ENCODE measurements at regions not wholly inside any gene's neighbourhood (a gene's known extent, or its start where the extent isn't known, plus 50 kb on each side); places are given as distances from the start of the nearest gene placed in this dataset.

DNA sequence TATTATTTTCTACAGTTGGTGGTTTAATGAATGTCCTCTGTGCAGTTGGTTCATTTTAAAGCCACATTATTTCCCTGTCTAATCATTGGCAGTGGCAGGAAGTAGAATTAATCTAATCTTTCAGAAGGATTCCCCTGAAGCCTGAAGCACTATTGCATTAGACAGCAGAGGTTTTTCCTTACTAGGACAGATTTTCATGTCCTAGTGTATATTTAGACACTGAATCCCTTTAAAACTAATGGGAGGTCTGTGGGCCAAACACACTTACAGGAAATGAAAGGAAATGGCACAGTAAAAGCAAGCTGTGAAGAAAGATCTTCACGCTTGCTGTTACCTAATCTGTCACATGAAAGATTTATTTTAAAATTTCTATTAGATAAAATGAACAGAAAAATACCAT, 165.2 kb downstream of the SLC39A8 start:
- Histone ChIP-seq H3K9me3 (ENCODE audit: control insufficient read depth, low read length) (no peaks in the 10 kb centered on the region), H2AK5ac (ENCODE audit: low read length, severe bottlenecking) (no peak overlapping the region), H3K27ac (ENCODE audit: low read length, poor library complexity, severe bottlenecking) (no peak overlapping the region), H3K36me3 (ENCODE audit: control insufficient read depth in 1 of 2, insufficient read depth in 2 of 2, low read depth in 1 of 2, low read length in 2 of 2) (no peaks in the 10 kb centered on the region), H3K9ac (ENCODE audit: low read length) (no peak overlapping the region), H3K27me3 (ENCODE audit: control insufficient read depth in 1 of 2, insufficient read depth in 1 of 2, low read length in 2 of 2) (no peaks in the 10 kb centered on the region), H3K23ac (ENCODE audit: low read length in 2 of 2) (no peak overlapping the region), H2BK120ac (ENCODE audit: low read depth, low read length) (no peak overlapping the region), H3K4me2 (ENCODE audit: low read length, poor library complexity, severe bottlenecking) (no peak overlapping the region), H3K4me1 (ENCODE audit: control insufficient read depth, insufficient read depth, low read depth, low read length) (no peaks in the 10 kb centered on the region), H3K4ac (ENCODE audit: low read depth in 1 of 2, low read length in 2 of 2) (no peak overlapping the region), H3K4me3 (ENCODE audit: insufficient read depth in 1 of 2, low read depth in 1 of 2, low read length in 2 of 2) (no peak overlapping the region), H3K18ac (ENCODE audit: low read depth in 1 of 2, low read length in 2 of 2) (no peak overlapping the region), H2BK12ac (ENCODE audit: low read length in 2 of 2) (no peak overlapping the region), H2BK15ac (ENCODE audit: low read depth, poor library complexity, severe bottlenecking) (no peak overlapping the region), H2BK5ac (ENCODE audit: low read depth, low read length, poor library complexity, severe bottlenecking) (no peak overlapping the region), H4K8ac (ENCODE audit: low read length) (no peak overlapping the region), H4K91ac (ENCODE audit: low read length) (no peak overlapping the region), H3K14ac (ENCODE audit: low read length in 2 of 2) (no peak overlapping the region), H3K79me1 (replicated peaks; ENCODE audit: low read length, poor library complexity, severe bottlenecking) (no peaks in the 10 kb centered on the region), H2AFZ (ENCODE audit: low read depth, low read length) (no peak overlapping the region)
- WGBS = no CpG with 5 or more reads among the region's 1 CpG
- peak; percentile 66 for DNase-seq

DNA sequence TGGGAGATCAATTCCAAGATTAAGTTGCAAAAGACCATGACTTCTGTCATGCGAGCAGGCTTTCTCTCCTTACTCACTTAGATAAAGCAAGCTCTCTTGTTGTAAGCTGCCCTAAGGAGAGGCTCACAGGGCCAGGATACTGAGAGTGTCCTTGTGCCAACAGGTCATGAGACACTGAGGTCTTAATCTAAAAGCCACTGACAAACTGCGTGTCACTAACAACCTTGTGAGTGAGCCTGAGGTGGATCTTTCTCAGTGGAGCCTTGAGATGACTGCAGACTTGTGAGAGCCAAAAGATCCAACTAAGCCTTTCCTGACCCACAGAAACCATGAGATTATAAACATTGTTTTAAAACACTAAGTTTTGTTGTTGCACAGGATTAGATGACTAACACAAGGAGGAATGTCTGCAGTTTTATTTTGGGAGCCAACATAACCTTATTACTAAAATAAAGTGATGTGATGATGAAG, 170.5 kb downstream of the SLC39A8 start:
- H3K27ac ChIP-seq (ENCODE audit: low read length, poor library complexity, severe bottlenecking) = no peak overlapping the region
- no peak overlapping the region for H3K4me2 ChIP-seq (ENCODE audit: low read length, poor library complexity, severe bottlenecking)
- no peak overlapping the region for H3K14ac ChIP-seq (ENCODE audit: low read length in 2 of 2)
- no peak overlapping the region for H3K4me3 ChIP-seq (ENCODE audit: insufficient read depth in 1 of 2, low read depth in 1 of 2, low read length in 2 of 2)
- H3K4ac ChIP-seq (ENCODE audit: low read depth in 1 of 2, low read length in 2 of 2) = no peak overlapping the region
- H4K91ac ChIP-seq (ENCODE audit: low read length) = no peak overlapping the region
- no peaks in the 10 kb centered on the region for H3K79me1 ChIP-seq (replicated peaks; ENCODE audit: low read length, poor library complexity, severe bottlenecking)
- no peak overlapping the region for H3K18ac ChIP-seq (ENCODE audit: low read depth in 1 of 2, low read length in 2 of 2)
- H2BK12ac ChIP-seq (ENCODE audit: low read length in 2 of 2) = peak overlapping the region in 1 of 2 experiments; percentile 34
- DNase-seq = peak; percentile 86
- 59% methylated on average over 2 of the region's 2 CpGs for WGBS
- peak overlapping the region; percentile 67 for H3K9ac ChIP-seq (ENCODE audit: low read length)
- H3K9me3 ChIP-seq (ENCODE audit: control insufficient read depth, low read length) = no peaks in the 10 kb centered on the region
- H4K8ac ChIP-seq (ENCODE audit: low read length) = peak overlapping the region; percentile 45
- H3K23ac ChIP-seq (ENCODE audit: low read length in 2 of 2) = no peak overlapping the region
- no peak overlapping the region for H2BK120ac ChIP-seq (ENCODE audit: low read depth, low read length)
- no peaks in the 10 kb centered on the region for H3K27me3 ChIP-seq (ENCODE audit: control insufficient read depth in 1 of 2, insufficient read depth in 1 of 2, low read length in 2 of 2)
- no peak overlapping the region for H2BK5ac ChIP-seq (ENCODE audit: low read depth, low read length, poor library complexity, severe bottlenecking)
- no peak overlapping the region for H2AK5ac ChIP-seq (ENCODE audit: low read length, severe bottlenecking)
- no peak overlapping the region for H2BK15ac ChIP-seq (ENCODE audit: low read depth, poor library complexity, severe bottlenecking)
- H3K36me3 ChIP-seq (ENCODE audit: control insufficient read depth in 1 of 2, insufficient read depth in 2 of 2, low read depth in 1 of 2, low read length in 2 of 2) = no peaks in the 10 kb centered on the region
- no peak overlapping the region for H2AFZ ChIP-seq (ENCODE audit: low read depth, low read length)
- no peaks in the 10 kb centered on the region for H3K4me1 ChIP-seq (ENCODE audit: control insufficient read depth, insufficient read depth, low read depth, low read length)

DNA sequence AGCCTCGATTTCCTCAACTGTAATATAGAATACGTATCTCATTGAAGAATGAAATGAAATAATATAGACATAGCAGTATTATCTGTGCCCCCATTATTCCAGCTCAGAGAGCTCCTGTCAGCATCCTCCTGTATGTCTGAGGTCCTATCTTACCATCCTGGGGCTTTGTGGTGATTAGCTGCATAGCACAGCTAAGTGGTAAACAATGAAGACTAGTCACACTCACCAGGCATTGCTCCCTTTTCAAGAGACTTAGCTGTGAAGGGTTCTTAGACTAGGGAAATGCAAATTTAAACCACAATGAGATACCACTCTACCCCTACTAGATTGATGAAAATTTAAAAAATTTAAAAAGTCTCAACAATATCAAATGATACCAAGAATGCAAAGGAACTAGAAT, 172.9 kb downstream of the SLC39A8 start:
- H2BK15ac ChIP-seq (ENCODE audit: low read depth, poor library complexity, severe bottlenecking) = no peak overlapping the region
- H2AFZ ChIP-seq (ENCODE audit: low read depth, low read length) = no peak overlapping the region
- peak; percentile 41 for DNase-seq
- no peak overlapping the region for H3K14ac ChIP-seq (ENCODE audit: low read length in 2 of 2)
- no peaks in the 10 kb centered on the region for H3K36me3 ChIP-seq (ENCODE audit: control insufficient read depth in 1 of 2, insufficient read depth in 2 of 2, low read depth in 1 of 2, low read length in 2 of 2)
- no peak overlapping the region for H3K18ac ChIP-seq (ENCODE audit: low read depth in 1 of 2, low read length in 2 of 2)
- H3K4me3 ChIP-seq (ENCODE audit: insufficient read depth in 1 of 2, low read depth in 1 of 2, low read length in 2 of 2) = no peak overlapping the region
- no peak overlapping the region for H4K91ac ChIP-seq (ENCODE audit: low read length)
- no peak overlapping the region for H2AK5ac ChIP-seq (ENCODE audit: low read length, severe bottlenecking)
- H3K9ac ChIP-seq (ENCODE audit: low read length) = no peak overlapping the region
- no peak overlapping the region for H2BK120ac ChIP-seq (ENCODE audit: low read depth, low read length)
- no peak overlapping the region for H3K4ac ChIP-seq (ENCODE audit: low read depth in 1 of 2, low read length in 2 of 2)
- H3K4me1 ChIP-seq (ENCODE audit: control insufficient read depth, insufficient read depth, low read depth, low read length) = no peaks in the 10 kb centered on the region
- H2BK5ac ChIP-seq (ENCODE audit: low read depth, low read length, poor library complexity, severe bottlenecking) = no peak overlapping the region
- no peak overlapping the region for H3K23ac ChIP-seq (ENCODE audit: low read length in 2 of 2)
- no peak overlapping the region for H3K4me2 ChIP-seq (ENCODE audit: low read length, poor library complexity, severe bottlenecking)
- H3K9me3 ChIP-seq (ENCODE audit: control insufficient read depth, low read length) = no peaks in the 10 kb centered on the region
- H3K27me3 ChIP-seq (ENCODE audit: control insufficient read depth in 1 of 2, insufficient read depth in 1 of 2, low read length in 2 of 2) = no peaks in the 10 kb centered on the region
- H3K79me1 ChIP-seq (replicated peaks; ENCODE audit: low read length, poor library complexity, severe bottlenecking) = no peaks in the 10 kb centered on the region
- no peak overlapping the region for H3K27ac ChIP-seq (ENCODE audit: low read length, poor library complexity, severe bottlenecking)
- no peak overlapping the region for H4K8ac ChIP-seq (ENCODE audit: low read length)
- WGBS = no CpG with 5 or more reads among the region's 2 CpGs
- H2BK12ac ChIP-seq (ENCODE audit: low read length in 2 of 2) = no peak overlapping the region

DNA sequence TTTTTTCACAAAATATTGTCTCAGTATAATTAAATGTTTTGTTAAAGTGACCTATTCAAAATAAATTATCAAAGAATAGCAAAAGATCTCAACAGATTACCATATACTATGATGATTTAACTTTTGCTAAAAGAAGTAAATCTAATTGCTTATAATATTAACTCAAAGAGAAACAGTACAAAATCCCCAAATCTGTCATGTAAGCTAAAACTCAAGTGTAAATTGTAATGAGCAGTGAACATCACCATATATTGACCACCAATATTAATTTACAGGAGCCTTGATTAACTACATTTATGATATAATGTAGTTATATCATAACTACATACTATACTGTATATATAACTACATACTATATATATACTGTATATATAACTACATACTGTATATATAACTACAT, 174.4 kb downstream of the SLC39A8 start:
- Histone ChIP-seq H3K14ac (ENCODE audit: low read length in 2 of 2) (no peak overlapping the region), H3K36me3 (ENCODE audit: control insufficient read depth in 1 of 2, insufficient read depth in 2 of 2, low read depth in 1 of 2, low read length in 2 of 2) (no peaks in the 10 kb centered on the region), H3K4ac (ENCODE audit: low read depth in 1 of 2, low read length in 2 of 2) (no peak overlapping the region), H3K27me3 (ENCODE audit: control insufficient read depth in 1 of 2, insufficient read depth in 1 of 2, low read length in 2 of 2) (no peaks in the 10 kb centered on the region), H4K91ac (ENCODE audit: low read length) (no peak overlapping the region), H2AFZ (ENCODE audit: low read depth, low read length) (no peak overlapping the region), H3K9me3 (ENCODE audit: control insufficient read depth, low read length) (no peaks in the 10 kb centered on the region), H2BK15ac (ENCODE audit: low read depth, poor library complexity, severe bottlenecking) (no peak overlapping the region), H2BK5ac (ENCODE audit: low read depth, low read length, poor library complexity, severe bottlenecking) (no peak overlapping the region), H2AK5ac (ENCODE audit: low read length, severe bottlenecking) (no peak overlapping the region), H3K27ac (ENCODE audit: low read length, poor library complexity, severe bottlenecking) (no peak overlapping the region), H3K9ac (ENCODE audit: low read length) (no peak overlapping the region), H4K8ac (ENCODE audit: low read length) (no peak overlapping the region), H3K18ac (ENCODE audit: low read depth in 1 of 2, low read length in 2 of 2) (no peak overlapping the region), H2BK12ac (ENCODE audit: low read length in 2 of 2) (no peak overlapping the region), H3K4me2 (ENCODE audit: low read length, poor library complexity, severe bottlenecking) (no peak overlapping the region), H3K4me3 (ENCODE audit: insufficient read depth in 1 of 2, low read depth in 1 of 2, low read length in 2 of 2) (no peak overlapping the region), H3K23ac (ENCODE audit: low read length in 2 of 2) (no peak overlapping the region), H2BK120ac (ENCODE audit: low read depth, low read length) (no peak overlapping the region), H3K79me1 (replicated peaks; ENCODE audit: low read length, poor library complexity, severe bottlenecking) (no peaks in the 10 kb centered on the region), H3K4me1 (ENCODE audit: control insufficient read depth, insufficient read depth, low read depth, low read length) (no peaks in the 10 kb centered on the region)
- DNase-seq = no peak
